HepG2 (cell line): ENCODE measurements at regions not wholly inside any gene's neighbourhood (a gene's known extent, or its start where the extent isn't known, plus 50 kb on each side); places are given as distances from the start of the nearest gene placed in this dataset.

Experiments used
- CEBPG ChIP-seq: IDR thresholded peaks from 2 replicates; pipeline ENCODE4 v1.6.1; 2016
- CHD2 ChIP-seq: IDR thresholded peaks from 2 replicates; pipeline ENCODE4 v1.6.1; 2011; ENCODE audit warnings: low read depth, low read length, improper control_type of control experiment
- DR1 ChIP-seq: sonication (generic); formaldehyde crosslinking; IDR thresholded peaks from 2 replicates; pipeline ENCODE4 v1.8.0; 2021; ENCODE audit warnings: mild to moderate bottlenecking, missing genetic modification reagents, inconsistent platforms
- EP300 ChIP-seq, 3 experiments: sonication (generic) in 1 of 3; formaldehyde crosslinking in 1 of 3; IDR thresholded peaks; 2 replicates each; pipeline versions ENCODE4 v1.5.1 to v1.6.1; 2011 to 2020; ENCODE audit warnings: low read depth in 2 of 3, low read length in 2 of 3, borderline replicate concordance in 1 of 3, improper control_type of control experiment in 1 of 3, mild to moderate bottlenecking in 1 of 3, missing genetic modification reagents in 1 of 3, moderate library complexity in 1 of 3
- JUND ChIP-seq: sonication (generic); formaldehyde crosslinking; IDR thresholded peaks from 2 replicates; pipeline ENCODE4 v1.8.0; 2022; ENCODE audit warnings: mild to moderate bottlenecking, missing genetic modification reagents
- MIER3 ChIP-seq: IDR thresholded peaks from 2 replicates; pipeline ENCODE4 v1.6.1; 2016; ENCODE audit warnings: missing compliant biosample characterization, borderline replicate concordance
- MYC ChIP-seq: sonication (generic); formaldehyde crosslinking; IDR thresholded peaks from 2 replicates; pipeline ENCODE4 v1.9.0; 2021; ENCODE audit warnings: missing genetic modification reagents, borderline replicate concordance
- NCOA1 ChIP-seq: sonication (generic); formaldehyde crosslinking; IDR thresholded peaks from 2 replicates; pipeline ENCODE4 v1.9.0; 2021; ENCODE audit warnings: missing genetic modification reagents
- PATZ1 ChIP-seq: sonication (generic); formaldehyde crosslinking; IDR thresholded peaks from 2 replicates; pipeline ENCODE4 v1.4.0; 2020; ENCODE audit warnings: missing genetic modification reagents
- POLR2G ChIP-seq: fragments of 200-400 bp; formaldehyde crosslinking; IDR thresholded peaks from 2 replicates; pipeline ENCODE4 v1.6.1; 2018; ENCODE audit warnings: mild to moderate bottlenecking, low read depth, low read length, moderate library complexity
- REXO4 ChIP-seq: sonication (generic); formaldehyde crosslinking; IDR thresholded peaks from 2 replicates; pipeline ENCODE4 v1.8.0; 2022; ENCODE audit warnings: missing genetic modification reagents, mild to moderate bottlenecking, borderline replicate concordance
- TCF7L2 ChIP-seq: IDR thresholded peaks from 2 replicates; pipeline ENCODE4 v1.6.1; 2011; ENCODE audit warnings: mild to moderate bottlenecking, low read depth, low read length, moderate library complexity
- THAP11 ChIP-seq: IDR thresholded peaks from 2 replicates; pipeline ENCODE4 v1.6.1; 2016; ENCODE audit warnings: missing biosample characterization, missing genetic modification reagents
- ZIK1 ChIP-seq: sonication (generic); formaldehyde crosslinking; IDR thresholded peaks from 2 replicates; pipeline ENCODE4 v1.5.0; 2020; ENCODE audit warnings: mild to moderate bottlenecking, low read depth, missing genetic modification reagents, borderline replicate concordance
- ZMYM2 ChIP-seq: sonication (generic); formaldehyde crosslinking; IDR thresholded peaks from 2 replicates; pipeline ENCODE4 v1.8.0; 2022; ENCODE audit warnings: mild to moderate bottlenecking, missing genetic modification reagents
- ZNF841 ChIP-seq: sonication (generic); formaldehyde crosslinking; IDR thresholded peaks from 2 replicates; pipeline ENCODE4 v1.8.1; 2023; ENCODE audit warnings: missing genetic modification reagents, borderline replicate concordance
- ZSCAN21 ChIP-seq: sonication (generic); formaldehyde crosslinking; IDR thresholded peaks from 2 replicates; pipeline ENCODE4 v1.8.0; 2022; ENCODE audit warnings: mild to moderate bottlenecking, missing genetic modification reagents, moderate library complexity, borderline replicate concordance
- TF ChIP-seq, protein P1 (sequence below): sonication (generic); formaldehyde crosslinking; IDR thresholded peaks from 2 replicates; pipeline ENCODE4 v1.4.0; 2020; ENCODE audit warnings: missing genetic modification reagents, borderline replicate concordance
- TF ChIP-seq, protein P2 (sequence below): sonication (generic); formaldehyde crosslinking; IDR thresholded peaks from 2 replicates; pipeline ENCODE4 v1.4.0; 2020; ENCODE audit warnings: missing genetic modification reagents
- TF ChIP-seq, protein P3 (sequence below): sonication (generic); formaldehyde crosslinking; IDR thresholded peaks from 2 replicates; pipeline ENCODE4 v1.4.0; 2020; ENCODE audit warnings: missing genetic modification reagents, mild to moderate bottlenecking, borderline replicate concordance

- TF ChIP-seq, protein P1, sequence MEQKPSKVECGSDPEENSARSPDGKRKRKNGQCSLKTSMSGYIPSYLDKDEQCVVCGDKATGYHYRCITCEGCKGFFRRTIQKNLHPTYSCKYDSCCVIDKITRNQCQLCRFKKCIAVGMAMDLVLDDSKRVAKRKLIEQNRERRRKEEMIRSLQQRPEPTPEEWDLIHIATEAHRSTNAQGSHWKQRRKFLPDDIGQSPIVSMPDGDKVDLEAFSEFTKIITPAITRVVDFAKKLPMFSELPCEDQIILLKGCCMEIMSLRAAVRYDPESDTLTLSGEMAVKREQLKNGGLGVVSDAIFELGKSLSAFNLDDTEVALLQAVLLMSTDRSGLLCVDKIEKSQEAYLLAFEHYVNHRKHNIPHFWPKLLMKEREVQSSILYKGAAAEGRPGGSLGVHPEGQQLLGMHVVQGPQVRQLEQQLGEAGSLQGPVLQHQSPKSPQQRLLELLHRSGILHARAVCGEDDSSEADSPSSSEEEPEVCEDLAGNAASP = peak; percentile 22; the same call in 1 of the 2 replicates
- TF ChIP-seq JUND (CRISPR knock-in tag) (peak; percentile 61; the same call in 1 of the 2 replicates), MIER3 (no peak), REXO4 (CRISPR knock-in tag) (no peak; the same call in 1 of the 2 replicates), PATZ1 (CRISPR knock-in tag) (peak; percentile 89), ZNF841 (CRISPR knock-in tag) (no peak), ZMYM2 (0 out of 2 replicates have a peak, but pooled peaks have one; percentile 72), EP300 (IDR thresholded peaks at IDR 0.05; ENCODE audit: low read depth in 2 of 2, low read length in 2 of 2) (peak in 1 of 2 experiments; percentile 91; a peak in 2 of 4 replicates), EP300 (CRISPR knock-in tag; IDR thresholded peaks at IDR 0.05; ENCODE audit: borderline replicate concordance) (peak; percentile 31; the same call in 1 of the 2 replicates), CEBPG (CRISPR knock-in tag) (peak; percentile 92), NCOA1 (CRISPR knock-in tag) (peak; percentile 67; the same call in 1 of the 2 replicates), ZIK1 (CRISPR knock-in tag) (0 out of 2 replicates have a peak, but pooled peaks have one; percentile 5), THAP11 (peak; percentile 58; the same call in 1 of the 2 replicates), POLR2G (peak; percentile 24; the same call in 1 of the 2 replicates), ZSCAN21 (CRISPR knock-in tag) (no peak), TCF7L2 (peak; percentile 54; the same call in 1 of the 2 replicates), CHD2 (no peak), DR1 (peak; percentile 39), MYC (CRISPR knock-in tag) (peak; percentile 79; the same call in 1 of the 2 replicates)
- TF ChIP-seq, protein P2, sequence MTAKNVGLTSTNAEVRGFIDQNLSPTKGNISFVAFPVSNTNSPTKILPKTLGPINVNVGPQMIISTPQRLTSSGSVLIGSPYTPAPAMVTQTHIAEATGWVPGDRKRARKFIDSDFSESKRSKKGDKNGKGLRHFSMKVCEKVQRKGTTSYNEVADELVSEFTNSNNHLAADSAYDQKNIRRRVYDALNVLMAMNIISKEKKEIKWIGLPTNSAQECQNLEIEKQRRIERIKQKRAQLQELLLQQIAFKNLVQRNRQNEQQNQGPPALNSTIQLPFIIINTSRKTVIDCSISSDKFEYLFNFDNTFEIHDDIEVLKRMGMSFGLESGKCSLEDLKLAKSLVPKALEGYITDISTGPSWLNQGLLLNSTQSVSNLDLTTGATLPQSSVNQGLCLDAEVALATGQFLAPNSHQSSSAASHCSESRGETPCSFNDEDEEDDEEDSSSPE = peak; percentile 64; the same call in 1 of the 2 replicates
- TF ChIP-seq, protein P3, sequence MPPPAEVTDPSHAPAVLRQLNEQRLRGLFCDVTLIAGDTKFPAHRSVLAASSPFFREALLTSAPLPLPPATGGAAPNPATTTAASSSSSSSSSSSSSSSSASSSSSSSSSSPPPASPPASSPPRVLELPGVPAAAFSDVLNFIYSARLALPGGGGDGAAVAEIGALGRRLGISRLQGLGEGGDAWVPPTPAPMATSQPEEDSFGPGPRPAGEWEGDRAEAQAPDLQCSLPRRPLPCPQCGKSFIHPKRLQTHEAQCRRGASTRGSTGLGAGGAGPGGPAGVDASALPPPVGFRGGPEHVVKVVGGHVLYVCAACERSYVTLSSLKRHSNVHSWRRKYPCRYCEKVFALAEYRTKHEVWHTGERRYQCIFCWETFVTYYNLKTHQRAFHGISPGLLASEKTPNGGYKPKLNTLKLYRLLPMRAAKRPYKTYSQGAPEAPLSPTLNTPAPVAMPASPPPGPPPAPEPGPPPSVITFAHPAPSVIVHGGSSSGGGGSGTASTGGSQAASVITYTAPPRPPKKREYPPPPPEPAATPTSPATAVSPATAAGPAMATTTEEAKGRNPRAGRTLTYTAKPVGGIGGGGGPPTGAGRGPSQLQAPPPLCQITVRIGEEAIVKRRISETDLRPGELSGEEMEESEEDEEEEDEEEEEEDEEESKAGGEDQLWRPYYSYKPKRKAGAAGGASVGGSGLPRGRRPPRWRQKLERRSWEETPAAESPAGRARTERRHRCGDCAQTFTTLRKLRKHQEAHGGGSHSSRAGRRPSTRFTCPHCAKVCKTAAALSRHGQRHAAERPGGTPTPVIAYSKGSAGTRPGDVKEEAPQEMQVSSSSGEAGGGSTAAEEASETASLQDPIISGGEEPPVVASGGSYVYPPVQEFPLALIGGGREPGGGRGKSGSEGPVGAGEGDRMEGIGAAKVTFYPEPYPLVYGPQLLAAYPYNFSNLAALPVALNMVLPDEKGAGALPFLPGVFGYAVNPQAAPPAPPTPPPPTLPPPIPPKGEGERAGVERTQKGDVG (CRISPR knock-in tag) = peak; percentile 53; the same call in 1 of the 2 replicates
Observed at GRCh38 chr17:72502371-72503341, 381.8 kb downstream of the SOX9 start (continued).
